RCC 7860 (cell line): ENCODE measurements at regions not wholly inside any gene's neighbourhood (a gene's known extent, or its start where the extent isn't known, plus 50 kb on each side); places are given as distances from the start of the nearest gene placed in this dataset.
"Not testable (repeated sequence)": the region's sequence is repeated elsewhere in the genome, so short reads cannot be mapped to it uniquely, and the experiment has no call there.

Experiments used
- DNase-seq: peaks from one replicate; pipeline ENCODE4 v3.0.0-alpha.2; 2015; ENCODE audit warnings: low spot score
- FAIRE-seq: peaks from 2 replicates; lab custom pipeline; 2012; peaks lifted over from hg19 to GRCh38; lab: Jason Lieb, UNC

DNA sequence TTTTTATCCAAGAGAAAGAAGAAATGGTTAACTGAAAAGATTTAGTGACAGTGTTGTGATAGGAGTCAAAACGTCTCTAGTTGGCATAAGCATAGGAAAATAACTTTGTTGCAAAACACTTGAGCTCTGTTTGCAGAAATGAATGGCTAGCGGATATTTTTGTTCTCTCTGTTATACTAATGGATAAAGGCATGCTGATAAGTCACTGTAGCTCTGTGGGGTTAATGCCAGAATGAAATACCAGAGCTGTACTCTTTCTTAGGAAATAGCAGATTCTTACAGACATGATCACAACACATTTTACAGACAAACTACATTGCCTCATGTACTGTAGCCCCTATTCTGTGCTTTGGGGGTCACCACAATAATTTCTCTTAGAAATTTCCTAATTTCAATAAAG lies 202.8 kb downstream of the DMRTA1 start:
- no peak for FAIRE-seq
- DNase-seq = no peak

GRCh38 chr9:22650145-22650544 lies 203.5 kb downstream of the DMRTA1 start:
- FAIRE-seq (no peak), DNase-seq (no peak)

DNA sequence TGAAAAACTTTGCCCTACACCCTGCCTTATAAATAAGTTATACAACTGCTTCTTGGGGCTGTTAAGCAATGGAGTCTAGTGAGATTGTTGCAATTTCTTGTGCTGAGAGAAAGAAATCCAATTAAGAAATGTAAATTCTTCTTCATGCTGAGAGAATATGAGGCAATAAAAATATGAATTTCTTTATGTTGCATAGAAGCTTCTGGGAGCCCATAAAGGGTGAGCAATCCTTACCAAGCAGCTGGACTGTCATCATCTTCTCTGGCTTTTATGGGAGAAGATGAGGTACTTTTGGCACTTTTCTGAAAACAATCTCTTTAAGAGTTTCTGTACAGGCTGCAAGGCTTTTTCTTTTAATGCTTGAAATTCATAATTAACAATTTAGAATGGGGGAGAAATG lies 204.3 kb downstream of the DMRTA1 start:
- no peak for DNase-seq
- no peak for FAIRE-seq

DNA sequence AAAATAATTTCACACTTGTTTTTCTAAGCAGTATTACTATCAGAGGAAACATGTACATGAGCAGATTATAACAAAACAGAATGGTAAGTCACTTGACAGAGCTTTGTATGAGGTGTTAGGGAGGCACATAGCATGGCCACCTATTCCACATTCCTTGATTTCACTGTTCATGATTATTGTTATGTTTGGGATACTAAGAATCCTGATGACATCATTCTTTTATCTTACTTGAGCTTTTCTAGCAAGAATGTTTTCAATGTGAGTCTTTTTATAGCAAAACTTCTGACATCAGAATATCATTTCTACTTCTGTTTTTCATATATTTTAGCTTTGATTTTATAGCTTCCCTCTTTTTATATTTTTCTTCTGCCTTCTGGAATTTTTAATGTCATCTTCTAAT lies 208.2 kb downstream of the DMRTA1 start:
- FAIRE-seq (no peak), DNase-seq (no peak)

- no peak for DNase-seq
These were observed 211.1 kb downstream of the DMRTA1 start for GRCh38 chr9:22657713-22658112.

DNA sequence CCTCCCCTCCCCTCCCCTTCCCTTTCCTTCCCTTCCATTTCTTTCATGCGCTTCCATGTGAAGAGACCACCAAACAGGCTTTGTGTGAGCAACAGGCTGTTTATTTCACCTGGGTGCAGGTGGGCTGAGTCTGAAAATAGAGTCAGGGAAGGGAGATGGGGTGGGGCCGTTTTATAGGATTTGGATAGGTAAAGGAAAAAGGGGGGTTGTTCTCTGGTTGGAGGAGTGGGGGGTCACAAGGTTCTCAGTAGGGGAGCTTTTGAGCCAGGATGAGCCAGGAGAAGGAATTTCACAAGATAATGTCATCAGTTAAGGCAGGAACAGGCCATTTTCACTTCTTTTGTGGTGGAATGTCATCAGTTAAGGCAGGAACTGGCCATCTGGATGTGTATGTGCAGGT lies 211.9 kb downstream of the DMRTA1 start:
- FAIRE-seq = not testable (repeated sequence)

More at GRCh38 chr9:22657713-22658112, 211.1 kb downstream of the DMRTA1 start:
- FAIRE-seq = no peak

GRCh38 chr9:22682536-22682935 lies 235.9 kb downstream of the DMRTA1 start:
- DNase-seq = no peak
- FAIRE-seq = no peak

More for the DNA sequence above, 211.9 kb downstream of the DMRTA1 start:
- not testable (repeated sequence) for DNase-seq

DNA sequence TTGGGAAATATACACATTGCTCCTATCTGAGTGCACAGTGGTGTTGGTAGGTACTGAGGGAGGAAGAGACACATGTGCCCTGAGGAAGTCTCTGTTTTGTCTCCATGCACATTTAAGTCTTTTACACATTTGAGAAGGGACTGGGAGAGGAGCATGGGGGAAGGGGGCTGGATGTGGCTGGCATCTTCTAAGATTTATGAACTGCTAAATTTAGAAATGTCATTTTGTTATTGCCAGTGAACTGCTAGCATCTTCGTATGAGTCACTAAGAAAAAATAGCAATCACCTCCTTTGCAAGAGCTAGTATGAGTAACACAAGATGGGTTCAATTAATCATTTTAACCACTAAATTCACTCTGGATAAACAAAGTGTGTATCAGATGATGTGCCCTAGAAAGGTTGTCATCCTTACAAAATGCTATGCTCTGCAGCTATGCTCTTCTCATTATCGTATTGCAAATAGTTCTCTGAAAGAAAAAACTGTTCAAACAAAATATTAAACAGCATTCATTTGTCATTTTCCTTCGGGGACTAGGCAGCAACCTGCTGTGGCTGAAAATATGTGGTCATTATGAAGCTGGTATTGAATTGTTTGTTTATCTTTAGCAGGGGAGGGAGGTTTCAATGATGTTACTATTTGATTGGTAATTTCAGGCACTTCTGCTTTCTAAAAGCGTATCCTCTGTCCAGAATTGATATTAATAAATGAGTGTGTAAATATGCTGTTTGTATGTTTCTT lies 236.5 kb downstream of the DMRTA1 start:
- no peak for FAIRE-seq
- DNase-seq = peak; percentile 52

DNA sequence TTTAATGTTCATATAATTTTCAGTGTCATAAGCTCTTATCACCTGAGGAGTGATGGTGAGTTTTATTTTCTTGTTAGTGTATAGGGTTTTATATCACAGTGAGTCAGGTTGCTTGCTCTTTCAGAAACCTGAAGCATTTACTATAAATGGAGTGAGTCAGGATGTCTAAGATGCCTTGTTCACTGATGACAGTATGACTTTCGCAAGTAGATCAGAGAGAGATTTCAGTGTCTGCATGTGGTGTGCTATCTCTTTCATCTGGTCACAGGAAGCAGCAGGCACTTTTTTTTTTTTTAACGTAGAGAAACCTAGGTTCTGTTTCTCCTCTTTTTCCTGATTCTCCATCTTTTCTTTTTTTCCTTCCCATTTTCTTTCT lies 237.1 kb downstream of the DMRTA1 start:
- peak; percentile 61 for DNase-seq
- FAIRE-seq = no peak

DNA sequence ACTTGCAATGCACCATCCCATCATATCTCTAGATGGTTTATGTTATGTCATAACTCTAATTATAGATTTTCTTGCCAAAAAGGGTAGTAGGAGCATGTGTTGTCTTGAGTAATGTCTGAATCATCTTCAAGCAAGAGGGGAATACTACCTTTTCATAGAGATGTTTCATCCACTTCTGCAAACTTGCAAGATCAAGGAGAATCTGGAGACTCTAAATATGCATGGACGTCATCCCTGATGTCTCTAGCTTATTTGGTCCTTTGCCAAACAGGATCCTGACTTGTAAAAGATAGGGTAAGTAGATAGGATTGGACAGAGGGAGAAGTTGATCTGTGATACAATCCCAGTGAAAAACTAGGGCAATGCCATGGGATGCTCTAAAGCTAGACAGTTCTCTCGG lies 246.5 kb downstream of the DMRTA1 start:
- no peak for DNase-seq
- FAIRE-seq = no peak

GRCh38 chr9:22700171-22700570 lies 253.5 kb downstream of the DMRTA1 start:
- DNase-seq = no peak
- no peak for FAIRE-seq

DNA sequence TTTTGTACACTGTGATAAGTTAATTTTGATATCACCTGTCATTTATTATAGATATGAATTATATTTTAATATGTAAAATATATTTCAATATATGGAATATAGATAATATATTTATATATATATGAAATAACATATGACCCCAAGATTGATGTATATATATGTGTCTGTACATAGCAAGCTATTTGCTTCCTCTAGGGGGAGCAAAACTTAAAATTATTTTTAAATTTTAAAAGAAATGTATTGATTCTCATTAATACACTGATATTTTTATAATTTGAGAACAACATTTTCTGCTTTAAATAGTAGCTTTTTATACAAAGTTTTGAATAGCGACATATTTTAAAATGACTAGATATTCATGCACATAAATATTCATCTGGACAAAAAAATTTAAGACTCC lies 272.0 kb downstream of the DMRTA1 start:
- DNase-seq (no peak), FAIRE-seq (peak; percentile 32)

- FAIRE-seq (no peak), DNase-seq (peak; percentile 16)
These were observed 275.9 kb downstream of the DMRTA1 start for GRCh38 chr9:22722492-22722891.

- no peak for FAIRE-seq
- no peak for DNase-seq
These were observed 285.2 kb downstream of the DMRTA1 start for GRCh38 chr9:22731786-22732185.

- FAIRE-seq = no peak
These were observed 293.1 kb downstream of the DMRTA1 start for GRCh38 chr9:22739712-22740111.

GRCh38 chr9:22740781-22741180 lies 294.2 kb downstream of the DMRTA1 start:
- no peak for DNase-seq
- FAIRE-seq = no peak

More at GRCh38 chr9:22739712-22740111, 293.1 kb downstream of the DMRTA1 start:
- no peak for DNase-seq

DNA sequence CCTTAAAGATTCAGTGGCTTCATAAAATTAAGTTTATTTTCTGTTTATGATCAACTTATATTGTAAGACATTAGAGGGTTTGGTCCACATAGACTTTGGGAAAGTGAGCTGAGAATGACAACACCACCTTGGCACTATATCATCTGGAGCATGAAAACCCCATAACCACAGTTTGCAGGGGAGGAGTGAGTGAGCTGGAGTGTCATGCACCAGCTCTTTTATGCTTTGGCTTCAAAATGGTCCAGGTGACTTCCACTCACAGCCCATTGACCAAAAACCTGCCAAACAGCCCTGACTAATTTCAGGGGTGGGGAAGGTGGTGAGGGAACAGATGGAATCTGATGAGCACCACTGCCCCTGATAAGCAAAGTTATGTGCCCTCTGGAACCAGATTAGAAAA lies 295.8 kb downstream of the DMRTA1 start:
- DNase-seq = no peak
- no peak for FAIRE-seq

- FAIRE-seq (no peak), DNase-seq (no peak)
These were observed 327.0 kb downstream of the DMRTA1 start for GRCh38 chr9:22773501-22774220.

DNA sequence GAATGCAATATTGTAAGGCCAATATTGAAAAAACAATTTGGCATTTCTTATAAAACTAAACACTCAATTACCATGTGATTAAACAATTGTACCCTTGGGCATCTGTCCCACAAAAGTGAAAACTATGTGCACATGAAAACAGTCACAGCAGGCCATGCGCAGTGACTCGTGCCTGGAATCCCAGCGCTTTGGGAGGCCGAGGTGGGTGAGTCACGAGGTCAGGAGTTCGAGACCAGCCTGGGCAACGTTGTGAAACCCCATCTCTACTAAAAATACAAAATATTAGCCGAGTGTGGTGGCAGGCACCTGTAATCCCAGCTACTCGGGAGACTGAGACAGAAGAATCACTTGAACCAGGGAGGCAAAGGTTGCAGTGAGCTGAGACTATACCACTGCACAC lies 343.7 kb downstream of the DMRTA1 start:
- FAIRE-seq = no peak

GRCh38 chr9:22808876-22809275 lies 362.3 kb downstream of the DMRTA1 start:
- FAIRE-seq = no peak

More for the DNA sequence above, 343.7 kb downstream of the DMRTA1 start:
- no peak for DNase-seq

GRCh38 chr9:22809371-22809770 lies 362.7 kb downstream of the DMRTA1 start:
- FAIRE-seq (no peak), DNase-seq (no peak)

More at GRCh38 chr9:22808876-22809275, 362.3 kb downstream of the DMRTA1 start:
- no peak for DNase-seq

GRCh38 chr9:22813529-22813928 lies 366.9 kb downstream of the DMRTA1 start:
- FAIRE-seq (no peak), DNase-seq (no peak)
